B cell (primary cell): ENCODE measurements at regions not wholly inside any gene's neighbourhood (a gene's known extent, or its start where the extent isn't known, plus 50 kb on each side); places are given as distances from the start of the nearest gene placed in this dataset.

Experiments
- EZH2 ChIP-seq: IDR thresholded peaks from 2 replicates; pipeline ENCODE4 v1.6.1; 2012; ENCODE audit warnings: borderline replicate concordance, low read depth, mild to moderate bottlenecking, moderate library complexity, low read length; ENCODE audit not compliant: insufficient read depth, poor library complexity, severe bottlenecking
- TF ChIP-seq, protein P1 (sequence below): fragments of 200-600 bp; IDR thresholded peaks from one replicate; pipeline ENCODE4 v1.8.0; 2022; ENCODE audit warnings: antibody characterized with exemption, mild to moderate bottlenecking

DNA sequence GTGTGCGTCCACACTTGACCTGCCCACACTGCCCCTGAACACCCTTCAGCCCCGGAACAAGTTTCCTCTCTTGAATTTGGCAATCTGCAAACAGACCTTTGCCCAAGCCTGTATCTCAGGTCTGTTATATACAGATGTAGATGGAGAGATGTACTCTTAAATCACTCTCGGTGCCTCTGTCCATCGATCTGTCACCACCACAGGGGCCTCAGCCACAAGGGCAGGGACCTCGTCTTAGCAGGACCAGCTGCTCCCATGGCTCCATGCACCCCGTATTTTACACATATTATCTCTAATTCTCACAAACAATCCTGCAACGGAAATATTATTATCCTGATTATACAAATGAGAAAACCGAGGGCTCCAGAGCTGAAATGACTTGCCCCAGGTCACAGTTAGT, 313.4 kb downstream of the BCL11B start:
- TF ChIP-seq, protein P1, sequence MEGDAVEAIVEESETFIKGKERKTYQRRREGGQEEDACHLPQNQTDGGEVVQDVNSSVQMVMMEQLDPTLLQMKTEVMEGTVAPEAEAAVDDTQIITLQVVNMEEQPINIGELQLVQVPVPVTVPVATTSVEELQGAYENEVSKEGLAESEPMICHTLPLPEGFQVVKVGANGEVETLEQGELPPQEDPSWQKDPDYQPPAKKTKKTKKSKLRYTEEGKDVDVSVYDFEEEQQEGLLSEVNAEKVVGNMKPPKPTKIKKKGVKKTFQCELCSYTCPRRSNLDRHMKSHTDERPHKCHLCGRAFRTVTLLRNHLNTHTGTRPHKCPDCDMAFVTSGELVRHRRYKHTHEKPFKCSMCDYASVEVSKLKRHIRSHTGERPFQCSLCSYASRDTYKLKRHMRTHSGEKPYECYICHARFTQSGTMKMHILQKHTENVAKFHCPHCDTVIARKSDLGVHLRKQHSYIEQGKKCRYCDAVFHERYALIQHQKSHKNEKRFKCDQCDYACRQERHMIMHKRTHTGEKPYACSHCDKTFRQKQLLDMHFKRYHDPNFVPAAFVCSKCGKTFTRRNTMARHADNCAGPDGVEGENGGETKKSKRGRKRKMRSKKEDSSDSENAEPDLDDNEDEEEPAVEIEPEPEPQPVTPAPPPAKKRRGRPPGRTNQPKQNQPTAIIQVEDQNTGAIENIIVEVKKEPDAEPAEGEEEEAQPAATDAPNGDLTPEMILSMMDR: no peak
- TF ChIP-seq EZH2: no peak
